T-cell (primary cell): ENCODE measurements at regions not wholly inside any gene's neighbourhood (a gene's known extent, or its start where the extent isn't known, plus 50 kb on each side); places are given as distances from the start of the nearest gene placed in this dataset.

ENCODE experiments used
- ATAC-seq, 4 experiments: fragments of 200-7000 bp in 3 of 4; fragments of 150-1000 bp in 1 of 4; cut with Tn5 transposase; replicated peaks in 1 of 4; 1 replicate in 3 of 4; 2 replicates in 1 of 4; pipeline ENCODE4 v1.10.0; 2021; ENCODE audit warnings: moderate library complexity in 3 of 4, mild to moderate bottlenecking in 2 of 4, moderate number of reproducible peaks in 1 of 4
- CTCF ChIA-PET, 2 donors: fragments of 300-600 bp; sonication (Branson Sonifier 250); formaldehyde crosslinking; loops; one replicate each; lab custom pipeline; 2022; ENCODE audit warnings: antibody characterized with exemption in 2 of 2; lab: Charles Lee
- POLR2A ChIA-PET, 2 donors: fragments of 300-600 bp; sonication (Branson Sonifier 250); formaldehyde crosslinking; loops; one replicate each; lab custom pipeline; 2022; ENCODE audit warnings: antibody characterized with exemption in 2 of 2; lab: Charles Lee
- DNase-seq, 35 experiments: peaks; one replicate each; pipeline versions ENCODE4 v3.0.0 to v3.0.0-alpha.2; 2013 to 2023
- H3K27ac ChIP-seq: one replicate; pipeline ENCODE4 v1.5.1; 2013; ENCODE audit warnings: low read length
- H3K27me3 ChIP-seq, 2 experiments: replicated peaks in 1 of 2; 1 replicate in 1 of 2; 2 replicates in 1 of 2; pipeline versions ENCODE4 v1.6.1 to v1.7.0; 2013; ENCODE audit warnings: low read length in 1 of 2, mixed read lengths in 1 of 2; ENCODE audit not compliant: control insufficient read depth in 2 of 2, insufficient read depth in 2 of 2; ENCODE audit errors: extremely low read depth in 1 of 2
- H3K36me3 ChIP-seq, 2 donors: 1 replicate in 1 of 2; 2 replicates in 1 of 2; pipeline versions ENCODE4 v1.6.1 to v1.7.0; 2013; ENCODE audit warnings: low read length in 1 of 2; ENCODE audit not compliant: control insufficient read depth in 2 of 2, insufficient read depth in 1 of 2; ENCODE audit errors: extremely low read depth in 1 of 2
- H3K4me1 ChIP-seq, 2 experiments: 1 replicate in 1 of 2; 2 replicates in 1 of 2; pipeline versions ENCODE4 v1.6.1 to v1.7.0; 2013; ENCODE audit warnings: low read length in 2 of 2, mixed read lengths in 1 of 2; ENCODE audit not compliant: insufficient read depth in 2 of 2, control insufficient read depth in 1 of 2; ENCODE audit errors: extremely low read depth in 1 of 2
- H3K4me3 ChIP-seq, 2 donors: 1 replicate in 1 of 2; 2 replicates in 1 of 2; pipeline versions ENCODE4 v1.5.1 to v1.7.0; 2013; ENCODE audit warnings: mild to moderate bottlenecking in 2 of 2, low read length in 1 of 2, moderate library complexity in 1 of 2; ENCODE audit not compliant: control insufficient read depth in 1 of 2; ENCODE audit errors: extremely low read depth in 1 of 2
- H3K9me3 ChIP-seq: 2 replicates; pipeline ENCODE4 v1.7.0; 2013
- H3K27ac Mint-ChIP-seq, 2 donors: one replicate each; pipeline ENCODE4 v1.8.0; 2020 to 2021; ENCODE audit warnings: mild to moderate bottlenecking in 2 of 2, mixed read lengths in 2 of 2
- H3K27me3 Mint-ChIP-seq, 2 donors: one replicate each; pipeline ENCODE4 v1.8.0; 2021 to 2022; ENCODE audit warnings: mixed read lengths in 2 of 2
- H3K36me3 Mint-ChIP-seq: one replicate; pipeline ENCODE4 v1.8.0; 2021; ENCODE audit warnings: mixed read lengths
- H3K4me1 Mint-ChIP-seq, 3 donors: one replicate each; pipeline ENCODE4 v1.8.0; 2020 to 2022; ENCODE audit warnings: mixed read lengths in 3 of 3, mild to moderate bottlenecking in 1 of 3
- H3K4me3 Mint-ChIP-seq, 3 donors: one replicate each; pipeline ENCODE4 v1.8.0; 2020 to 2022; ENCODE audit warnings: mild to moderate bottlenecking in 3 of 3, mixed read lengths in 3 of 3, moderate library complexity in 3 of 3
- H3K9me3 Mint-ChIP-seq, 3 donors: one replicate each; pipeline ENCODE4 v1.8.0; 2020 to 2022; ENCODE audit warnings: mixed read lengths in 3 of 3
- WGBS: methylation state at CpG from one replicate; pipeline ENCODE4 v1.1.5; 2013; ENCODE audit warnings: missing lambda C conversion rate; ENCODE audit not compliant: insufficient coverage; 5-methylcytosine and 5-hydroxymethylcytosine counted together

DNA sequence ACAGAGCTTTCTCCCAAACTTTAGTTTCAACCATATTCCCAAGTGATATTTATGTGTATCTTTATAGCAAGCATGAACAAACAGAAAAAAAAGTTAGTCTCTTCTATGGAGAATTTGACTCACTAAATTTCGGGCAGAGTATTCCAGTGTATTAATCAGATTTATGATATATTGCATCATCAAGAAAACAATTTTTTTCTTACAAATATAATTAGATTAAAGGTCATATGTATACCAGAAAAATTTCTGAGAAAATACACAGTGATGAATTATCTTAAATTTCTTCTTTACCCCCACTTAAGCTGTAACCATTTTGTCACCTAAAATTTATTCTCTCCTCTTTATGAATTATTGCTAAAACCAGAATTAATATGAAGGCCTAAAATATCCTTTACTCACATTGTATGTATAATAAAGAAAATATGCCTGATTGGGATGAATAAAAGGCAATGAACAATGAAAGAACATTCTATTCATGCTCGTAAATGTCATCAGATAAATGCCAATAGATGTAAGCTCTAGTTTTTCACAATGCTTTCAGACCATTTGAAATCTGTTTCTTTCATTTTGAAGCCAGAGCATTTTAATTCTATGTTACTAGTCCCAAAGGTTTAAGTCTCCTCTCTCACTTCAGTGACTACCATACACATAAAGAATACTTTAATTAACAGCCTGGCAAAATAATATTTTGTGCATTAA, 192.1 kb downstream of the HGF start:
- no CpG with 5 or more reads among the region's 2 CpGs for WGBS
- no peaks in the 10 kb centered on the region for H3K27me3 Mint-ChIP-seq
- DNase-seq = no peak

DNA sequence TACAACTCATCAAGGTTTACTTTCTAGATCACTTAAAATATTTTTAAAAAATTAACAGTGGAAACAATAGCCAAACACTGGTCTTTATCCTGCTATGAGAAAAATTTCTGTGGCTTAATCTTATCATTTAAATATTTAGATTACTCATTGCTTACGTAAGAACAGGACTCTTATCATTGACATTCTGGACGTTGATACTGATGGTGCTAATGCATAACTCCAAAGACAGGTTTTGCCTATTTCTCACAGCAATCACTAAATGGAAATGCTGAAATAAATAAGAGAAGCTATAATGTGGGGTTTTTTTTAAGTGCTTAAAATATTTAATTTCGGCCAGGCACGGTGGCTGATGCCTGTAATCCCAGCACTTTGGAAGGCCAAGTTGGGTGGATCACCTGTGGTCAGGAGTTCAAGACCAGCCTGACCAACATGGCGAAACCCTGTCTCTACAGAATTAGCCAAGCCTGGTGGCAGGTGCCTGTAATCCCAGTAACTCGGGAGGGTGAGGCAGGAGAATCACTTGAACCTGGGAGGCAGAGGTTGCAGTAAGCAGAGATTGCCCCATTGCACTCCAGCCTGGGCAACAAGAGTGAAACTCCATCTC, 195.0 kb downstream of the HGF start:
- DNase-seq = no peak
- H3K36me3 ChIP-seq = no peaks in the 10 kb centered on the region
- no peak overlapping the region for H3K4me3 ChIP-seq
- Mint-ChIP-seq H3K4me1 (no peaks in the 10 kb centered on the region), H3K27me3 (no peaks in the 10 kb centered on the region), H3K27ac (no peak overlapping the region), H3K9me3 (peaks cover 0 to 28% (median 9%) of the 10 kb centered on the region in 3 donors), H3K4me3 (no peak overlapping the region), H3K36me3 (no peaks in the 10 kb centered on the region)
- ChIA-PET POLR2A (no interaction called here), CTCF (no interaction called here)
- H3K27me3 ChIP-seq = no peaks in the 10 kb centered on the region
- no peak for ATAC-seq
- no peak overlapping the region for H3K27ac ChIP-seq
- no peaks in the 10 kb centered on the region for H3K9me3 ChIP-seq
- no peaks in the 10 kb centered on the region for H3K4me1 ChIP-seq
- 88% methylated on average over 4 of the region's 6 CpGs for WGBS

More for the DNA sequence above, 192.1 kb downstream of the HGF start:
- POLR2A ChIA-PET = no interaction called here
- H3K27me3 ChIP-seq = no peaks in the 10 kb centered on the region
- Mint-ChIP-seq H3K36me3 (no peaks in the 10 kb centered on the region), H3K9me3 (peaks cover 3 to 26% (median 10%) of the 10 kb centered on the region in 3 donors), H3K4me3 (no peak overlapping the region), H3K27ac (no peak overlapping the region), H3K4me1 (no peaks in the 10 kb centered on the region)
- H3K4me1 ChIP-seq = no peaks in the 10 kb centered on the region
- no peak for ATAC-seq
- no peak overlapping the region for H3K4me3 ChIP-seq
- no peaks in the 10 kb centered on the region for H3K36me3 ChIP-seq
- CTCF ChIA-PET = no interaction called here
- no peaks in the 10 kb centered on the region for H3K9me3 ChIP-seq
- no peak overlapping the region for H3K27ac ChIP-seq

DNA sequence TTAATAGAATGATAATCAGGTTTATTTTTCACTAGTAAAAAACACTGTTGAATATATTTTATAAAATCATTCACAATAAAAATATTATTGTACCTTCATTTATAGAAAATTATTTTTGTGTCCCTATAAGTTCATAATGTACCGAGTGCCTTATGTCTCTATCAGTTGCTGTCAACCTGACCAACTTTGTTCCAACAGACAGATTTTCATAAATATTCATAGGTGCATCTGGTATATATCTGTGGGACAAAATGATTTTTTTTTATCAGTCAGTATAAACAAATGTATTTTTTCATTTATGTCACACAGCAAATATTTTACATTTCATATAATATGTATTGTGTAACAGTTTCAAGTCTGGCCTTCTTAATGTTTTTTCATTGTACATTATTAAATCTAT, 195.9 kb downstream of the HGF start:
- ChIA-PET CTCF (no interaction called here), POLR2A (no interaction called here)
- Histone ChIP-seq H3K36me3 (no peaks in the 10 kb centered on the region), H3K4me1 (no peaks in the 10 kb centered on the region), H3K27ac (no peak overlapping the region), H3K9me3 (no peaks in the 10 kb centered on the region), H3K27me3 (no peaks in the 10 kb centered on the region), H3K4me3 (no peak overlapping the region)
- H3K27ac Mint-ChIP-seq = no peak overlapping the region
- H3K9me3 Mint-ChIP-seq = peaks cover 0 to 23% (median 4%) of the 10 kb centered on the region in 3 donors
- no peaks in the 10 kb centered on the region for H3K27me3 Mint-ChIP-seq
- WGBS = no CpG with 5 or more reads among the region's 1 CpG
- no peaks in the 10 kb centered on the region for H3K36me3 Mint-ChIP-seq
- ATAC-seq = no peak
- H3K4me1 Mint-ChIP-seq = no peaks in the 10 kb centered on the region
- no peak overlapping the region for H3K4me3 Mint-ChIP-seq
- no peak for DNase-seq

DNA sequence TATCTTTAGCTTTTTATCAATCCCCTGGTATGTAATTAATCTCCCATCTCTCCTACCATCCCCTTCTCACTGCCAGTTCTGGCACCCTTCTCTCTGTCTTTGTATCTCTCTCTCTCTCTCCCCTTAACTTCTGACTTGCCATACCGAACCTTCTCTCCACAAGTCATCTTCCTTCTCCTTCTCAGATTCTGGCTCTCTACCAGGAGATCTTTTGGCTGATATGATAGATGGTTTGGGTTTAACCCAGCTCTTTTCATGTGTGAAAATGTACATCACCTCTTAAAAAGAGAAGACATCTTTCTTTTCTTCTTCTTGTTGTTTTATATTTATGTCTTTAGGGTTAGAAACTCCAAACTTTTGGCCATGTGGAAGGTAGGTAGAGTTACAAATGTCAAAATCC, 196.7 kb downstream of the HGF start:
- Histone ChIP-seq H3K27me3 (no peaks in the 10 kb centered on the region), H3K36me3 (no peaks in the 10 kb centered on the region), H3K9me3 (no peaks in the 10 kb centered on the region), H3K4me3 (no peak overlapping the region), H3K4me1 (no peaks in the 10 kb centered on the region), H3K27ac (no peak overlapping the region)
- CTCF ChIA-PET = no interaction called here
- POLR2A ChIA-PET = interaction anchor here in 1 of 2 donors (0.6 kb wide), 1 partner anchor 17 kb away, joined by 3 read pairs; no protein-coding TSS in a partner anchor
- DNase-seq (no peak), ATAC-seq (no peak)
- WGBS = no CpG with 5 or more reads among the region's 1 CpG
- Mint-ChIP-seq H3K27ac (no peak overlapping the region), H3K4me1 (no peaks in the 10 kb centered on the region), H3K27me3 (no peaks in the 10 kb centered on the region), H3K4me3 (no peak overlapping the region), H3K9me3 (peaks cover 0 to 16% (median 4%) of the 10 kb centered on the region in 3 donors), H3K36me3 (no peaks in the 10 kb centered on the region)

DNA sequence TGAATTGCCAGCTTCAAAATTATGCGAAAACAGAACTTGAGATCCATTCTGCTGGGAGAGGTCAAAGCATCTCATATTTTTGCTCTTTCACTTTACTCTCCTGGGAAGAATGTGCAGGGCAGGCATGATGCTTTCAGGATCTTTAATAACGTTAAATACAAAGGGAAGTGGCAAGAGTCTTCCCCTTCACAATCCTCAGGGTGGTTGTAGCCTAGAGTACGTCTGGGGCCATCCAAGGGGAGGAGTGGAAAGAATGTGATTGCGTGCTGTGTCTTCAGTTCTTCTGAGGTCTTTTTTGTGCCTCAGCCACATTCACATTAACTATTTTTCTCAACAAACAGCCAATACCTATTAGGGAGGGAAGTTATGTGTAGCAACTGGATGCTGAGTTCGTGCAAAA, 207.3 kb downstream of the HGF start:
- Mint-ChIP-seq H3K27ac (no peak overlapping the region), H3K27me3 (no peaks in the 10 kb centered on the region), H3K4me1 (no peaks in the 10 kb centered on the region), H3K9me3 (peaks cover 0 to 6% (median 4%) of the 10 kb centered on the region in 3 donors), H3K36me3 (no peaks in the 10 kb centered on the region), H3K4me3 (no peak overlapping the region)
- no peak overlapping the region for H3K27ac ChIP-seq
- ChIA-PET CTCF (no interaction called here), POLR2A (no interaction called here)
- no peak for ATAC-seq
- H3K4me1 ChIP-seq = no peaks in the 10 kb centered on the region
- H3K4me3 ChIP-seq = no peak overlapping the region
- no peaks in the 10 kb centered on the region for H3K9me3 ChIP-seq
- WGBS = 100% methylated on average over 1 of the region's 5 CpGs
- no peaks in the 10 kb centered on the region for H3K36me3 ChIP-seq
- H3K27me3 ChIP-seq = no peaks in the 10 kb centered on the region
- DNase-seq = no peak

DNA sequence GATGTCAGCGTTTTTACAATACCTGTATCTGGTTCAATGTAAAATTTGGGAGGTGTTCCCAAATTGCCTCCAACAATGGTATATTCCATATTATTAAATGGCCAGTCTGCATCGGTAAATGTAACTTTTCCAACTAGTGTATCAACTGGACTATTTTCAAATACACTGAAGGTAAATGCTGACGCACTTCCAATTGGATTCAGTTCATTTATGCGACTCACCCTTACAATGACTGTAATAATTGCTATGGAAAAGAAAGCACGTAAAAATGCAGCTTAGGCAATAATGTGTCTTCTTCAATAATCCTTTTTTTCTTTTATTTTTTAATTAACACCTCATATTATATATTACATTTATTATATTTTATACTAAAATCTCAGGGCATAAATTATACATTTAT, 209.1 kb downstream of the HGF start:
- Mint-ChIP-seq H3K4me3 (no peak overlapping the region), H3K27ac (no peak overlapping the region), H3K27me3 (no peaks in the 10 kb centered on the region), H3K36me3 (no peaks in the 10 kb centered on the region), H3K4me1 (no peaks in the 10 kb centered on the region), H3K9me3 (peaks cover 0 to 12% (median 4%) of the 10 kb centered on the region in 3 donors)
- no peaks in the 10 kb centered on the region for H3K9me3 ChIP-seq
- no peak for DNase-seq
- WGBS = no CpG with 5 or more reads among the region's 5 CpGs
- H3K27ac ChIP-seq = no peak overlapping the region
- H3K4me1 ChIP-seq = no peaks in the 10 kb centered on the region
- H3K36me3 ChIP-seq = no peaks in the 10 kb centered on the region
- ChIA-PET POLR2A (no interaction called here), CTCF (no interaction called here)
- H3K27me3 ChIP-seq = no peaks in the 10 kb centered on the region
- no peak for ATAC-seq
- H3K4me3 ChIP-seq = no peak overlapping the region
